ENCODE measurements at regions not wholly inside any gene's neighbourhood (a gene's known extent, or its start where the extent isn't known, plus 50 kb on each side); places are given as distances from the start of the nearest gene placed in this dataset.

DNA sequence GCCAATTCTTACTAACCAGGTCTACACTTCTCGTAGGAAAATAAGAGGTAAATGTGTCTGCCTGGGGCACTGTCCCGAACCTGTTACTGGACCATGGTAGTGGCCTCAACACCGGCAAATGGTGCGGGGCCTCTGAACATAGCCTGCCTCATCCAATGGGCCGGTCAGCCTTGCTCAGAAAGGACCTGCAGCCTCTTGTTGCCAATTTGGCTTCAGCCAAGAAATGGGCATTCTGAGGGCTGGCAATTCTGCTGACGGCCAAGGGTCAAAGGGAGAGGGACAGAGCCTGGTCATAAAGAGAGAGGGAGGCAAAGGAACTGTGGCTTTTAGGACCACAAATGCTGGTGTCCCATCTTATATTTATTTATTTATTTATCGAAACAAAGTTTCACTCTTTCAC lies 69.5 kb upstream of the ATP6AP2 start:
- intact Hi-C loops (cut with micrococcal nuclease; ENCODE audit: unreplicated experiment) = no loop called here
- no peak for DNase-seq (ENCODE audit: low read depth, low spot score)
- in situ Hi-C loops (cut with MboI) = no loop called here
- Histone ChIP-seq H3K4me3 (no peak overlapping the region), H3K9me3 (replicated peaks; ENCODE audit: control insufficient read depth, insufficient read depth, low read length) (no peaks in the 10 kb centered on the region; the same call in 2 of the 3 replicates), H3K27me3 (replicated peaks in 1 of 2; ENCODE audit: control insufficient read depth in 2 of 2, insufficient read depth in 2 of 2, low read length in 1 of 2) (no peaks in the 10 kb centered on the region), H4K20me1 (ENCODE audit: control insufficient read depth, insufficient read depth) (no peaks in the 10 kb centered on the region), H3K4me1 (ENCODE audit: control insufficient read depth, insufficient read depth, low read length) (no peaks in the 10 kb centered on the region), H3K4me2 (ENCODE audit: control insufficient read depth, insufficient read depth) (no peak overlapping the region), H3K36me3 (ENCODE audit: control insufficient read depth in 2 of 2, insufficient read depth in 2 of 2, low read length in 1 of 2) (no peaks in the 10 kb centered on the region), H3K9ac (ENCODE audit: control insufficient read depth, insufficient read depth, low read length) (no peak overlapping the region), H3K27ac (ENCODE audit: control insufficient read depth, insufficient read depth) (no peak overlapping the region), H2AFZ (ENCODE audit: control insufficient read depth, low read depth, low read length) (no peak overlapping the region), H3K79me2 (ENCODE audit: control insufficient read depth, insufficient read depth, low read length) (no peaks in the 10 kb centered on the region)
- no peak for ATAC-seq
- CTCF ChIA-PET = no interaction called here
- RAD21 ChIA-PET (ENCODE audit: unreplicated experiment) = no interaction called here
- 51% methylated on average over 7 of the region's 7 CpGs for WGBS (ENCODE audit: insufficient coverage, insufficient replicate concordance, low lambda C conversion rate, missing lambda C conversion rate)
- POLR2A ChIA-PET = no interaction called here
- FAIRE-seq = no peak
- SMC1A ChIA-PET (ENCODE audit: uncharacterized antibody, unreplicated experiment) = no interaction called here
- BruUV-seq (replicated peaks) = no TSS peak
- no peak for TF ChIP-seq FOXK2 (IDR thresholded peaks at IDR 0.05)
- TF ChIP-seq RB1 (IDR thresholded peaks at IDR 0.05; ENCODE audit: borderline replicate concordance) = no peak
- no peak for TF ChIP-seq NRF1 (conservative IDR thresholded peaks at IDR 0.05; ENCODE audit: low read depth, low read length)
- no peak for TF ChIP-seq NFYA (IDR thresholded peaks at IDR 0.05; ENCODE audit: borderline replicate concordance, low read depth, low read length)
- no peak for TF ChIP-seq ZNF207 (IDR thresholded peaks at IDR 0.05; ENCODE audit: borderline replicate concordance)
- TF ChIP-seq YY1 (IDR thresholded peaks at IDR 0.05; ENCODE audit: low read depth, low read length) = no peak
- no peak for TF ChIP-seq EGR1 (IDR thresholded peaks at IDR 0.05; ENCODE audit: borderline replicate concordance in 1 of 2, low read depth in 2 of 2, low read length in 2 of 2)
- TF ChIP-seq ASH2L (IDR thresholded peaks at IDR 0.05; ENCODE audit: borderline replicate concordance, low read depth) = no peak
- TF ChIP-seq STAT1 (conservative IDR thresholded peaks at IDR 0.05) = no peak
- no peak for TF ChIP-seq RBBP5 (conservative IDR thresholded peaks at IDR 0.05)
- no peak for TF ChIP-seq TCF3 (IDR thresholded peaks at IDR 0.05; ENCODE audit: borderline replicate concordance, insufficient read depth, low read depth, low read length)
- TF ChIP-seq IRF4 (IDR thresholded peaks at IDR 0.05; ENCODE audit: low read depth, low read length) = no peak
